Gastroesophageal sphincter (tissue), 4 donors: ENCODE measurements at regions not wholly inside any gene's neighbourhood (a gene's known extent, or its start where the extent isn't known, plus 50 kb on each side); places are given as distances from the start of the nearest gene placed in this dataset.

ENCODE experiments used
- ATAC-seq: fragments of 150-250 bp; one replicate; pipeline ENCODE4 v1.9.1; 2016; ENCODE audit warnings: mild to moderate bottlenecking, moderate library complexity
- H3K27ac ChIP-seq, 4 donors: fragments of 200-600 bp; sonication (generic) in 3 of 4; 1 replicate in 3 of 4; 2 replicates in 1 of 4; pipeline ENCODE4 v1.5.1; 2016 to 2019
- H3K27me3 ChIP-seq: fragments of 200-600 bp; sonication (generic); one replicate; pipeline ENCODE4 v1.5.1; 2019
- H3K36me3 ChIP-seq, 2 donors: fragments of 200-600 bp; sonication (generic); one replicate each; pipeline ENCODE4 v1.5.1; 2019; ENCODE audit warnings: control low read depth in 1 of 2
- H3K4me1 ChIP-seq, 3 donors: fragments of 200-600 bp; sonication (generic); 1 replicate in 2 of 3; 2 replicates in 1 of 3; pipeline ENCODE4 v1.5.1; 2016 to 2019; ENCODE audit warnings: control low read depth in 2 of 3
- H3K4me3 ChIP-seq, 2 donors: fragments of 200-600 bp; sonication (generic); one replicate each; pipeline ENCODE4 v1.5.1; 2019; ENCODE audit warnings: mild to moderate bottlenecking in 1 of 2, moderate library complexity in 1 of 2
- H3K9me3 ChIP-seq, 3 donors: fragments of 200-600 bp; sonication (generic); one replicate each; pipeline ENCODE4 v1.5.1; 2017 to 2019; ENCODE audit warnings: control low read depth in 2 of 3
- EP300 ChIP-seq: sonication (generic); formaldehyde crosslinking; IDR thresholded peaks from one replicate; pipeline ENCODE4 v1.6.1; 2017; ENCODE audit warnings: antibody characterized with exemption, mild to moderate bottlenecking
- POLR2A ChIP-seq, 2 donors: fragments of 450-650 bp; IDR thresholded peaks; one replicate each; pipeline ENCODE4 v1.6.1; 2017; ENCODE audit warnings: antibody characterized with exemption in 2 of 2, mild to moderate bottlenecking in 2 of 2, moderate library complexity in 1 of 2
- POLR2AphosphoS5 ChIP-seq: sonication (generic); formaldehyde crosslinking; IDR thresholded peaks from one replicate; pipeline ENCODE4 v1.6.1; 2017; ENCODE audit warnings: antibody characterized with exemption
- WGBS, 2 donors: methylation state at CpG; one replicate each; pipeline ENCODE4 v1.1.5; 2018; ENCODE audit warnings: low coverage in 1 of 2; 5-methylcytosine and 5-hydroxymethylcytosine counted together
- TF ChIP-seq, protein P1 (sequence below), 4 experiments: fragments of 200-600 bp in 2 of 4; fragments of 450-650 bp in 2 of 4; sonication (generic) in 1 of 4; IDR thresholded peaks; one replicate each; pipeline ENCODE4 v1.5.1; 2017 to 2019; ENCODE audit warnings: antibody characterized with exemption in 4 of 4, mild to moderate bottlenecking in 2 of 4, moderate library complexity in 2 of 4

- no peaks in the 10 kb centered on the region for H3K36me3 ChIP-seq
- H3K9me3 ChIP-seq: no peaks in the 10 kb centered on the region
- no peak overlapping the region for H3K27ac ChIP-seq
- H3K27me3 ChIP-seq: no peaks in the 10 kb centered on the region
- 49% methylated on average over 2 of the region's 3 CpGs; no CpG with 5 or more reads in 1 of the 2 donors for WGBS, 2 donors
- peaks cover 0 to 4% (median 0%) of the 10 kb centered on the region in 3 donors for H3K4me1 ChIP-seq
- no peak overlapping the region for H3K4me3 ChIP-seq
- TF ChIP-seq POLR2AphosphoS5: no peak
- TF ChIP-seq, protein P1, sequence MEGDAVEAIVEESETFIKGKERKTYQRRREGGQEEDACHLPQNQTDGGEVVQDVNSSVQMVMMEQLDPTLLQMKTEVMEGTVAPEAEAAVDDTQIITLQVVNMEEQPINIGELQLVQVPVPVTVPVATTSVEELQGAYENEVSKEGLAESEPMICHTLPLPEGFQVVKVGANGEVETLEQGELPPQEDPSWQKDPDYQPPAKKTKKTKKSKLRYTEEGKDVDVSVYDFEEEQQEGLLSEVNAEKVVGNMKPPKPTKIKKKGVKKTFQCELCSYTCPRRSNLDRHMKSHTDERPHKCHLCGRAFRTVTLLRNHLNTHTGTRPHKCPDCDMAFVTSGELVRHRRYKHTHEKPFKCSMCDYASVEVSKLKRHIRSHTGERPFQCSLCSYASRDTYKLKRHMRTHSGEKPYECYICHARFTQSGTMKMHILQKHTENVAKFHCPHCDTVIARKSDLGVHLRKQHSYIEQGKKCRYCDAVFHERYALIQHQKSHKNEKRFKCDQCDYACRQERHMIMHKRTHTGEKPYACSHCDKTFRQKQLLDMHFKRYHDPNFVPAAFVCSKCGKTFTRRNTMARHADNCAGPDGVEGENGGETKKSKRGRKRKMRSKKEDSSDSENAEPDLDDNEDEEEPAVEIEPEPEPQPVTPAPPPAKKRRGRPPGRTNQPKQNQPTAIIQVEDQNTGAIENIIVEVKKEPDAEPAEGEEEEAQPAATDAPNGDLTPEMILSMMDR (IDR thresholded peaks at IDR 0.05): peak in 1 of 4 experiments; percentile 27
- ATAC-seq: peak; percentile 74
Observed at GRCh38 chr10:109411917-109412316, 511.4 kb downstream of the XPNPEP1 start.

DNA sequence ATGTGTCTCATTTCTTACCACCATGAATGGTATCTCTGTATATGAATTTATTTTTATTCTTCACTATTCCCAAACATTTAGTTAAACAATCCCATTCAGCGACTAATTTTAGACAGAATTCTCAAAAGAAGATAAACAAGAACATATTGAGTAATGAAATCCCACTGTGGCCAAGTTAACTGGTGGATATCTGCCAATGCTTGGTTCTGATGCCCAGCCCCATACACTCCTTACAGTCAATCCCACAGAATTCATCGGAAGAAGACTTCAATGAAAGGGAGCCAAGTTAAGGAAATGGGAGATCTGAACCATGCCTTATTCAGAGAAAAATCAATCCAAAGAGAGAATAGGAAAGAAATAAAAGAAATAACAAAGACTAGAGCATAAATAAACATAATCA is 518.0 kb downstream of the XPNPEP1 start:
- 57 to 64% methylated on average over 2 of the region's 2 CpGs for WGBS, 2 donors
- Histone ChIP-seq H3K4me1 (no peaks in the 10 kb centered on the region), H3K27ac (no peak overlapping the region), H3K27me3 (no peaks in the 10 kb centered on the region), H3K36me3 (no peaks in the 10 kb centered on the region), H3K4me3 (no peak overlapping the region), H3K9me3 (no peaks in the 10 kb centered on the region)
- no peak for TF ChIP-seq POLR2A (IDR thresholded peaks at IDR 0.05)
- no peak for TF ChIP-seq EP300
- TF ChIP-seq, protein P1 (IDR thresholded peaks at IDR 0.05): no peak
- TF ChIP-seq POLR2AphosphoS5: no peak
- no peak for ATAC-seq

GRCh38 chr10:109403551-109403950 is 519.8 kb downstream of the XPNPEP1 start:
- ATAC-seq: no peak
- TF ChIP-seq EP300 (no peak), POLR2AphosphoS5 (no peak), POLR2A (IDR thresholded peaks at IDR 0.05) (no peak)
- TF ChIP-seq, protein P1 (IDR thresholded peaks at IDR 0.05): no peak
- Histone ChIP-seq H3K4me3 (no peak overlapping the region), H3K36me3 (no peaks in the 10 kb centered on the region), H3K4me1 (no peaks in the 10 kb centered on the region), H3K27me3 (no peaks in the 10 kb centered on the region), H3K27ac (no peak overlapping the region), H3K9me3 (no peaks in the 10 kb centered on the region)
- 69 to 80% methylated on average over 1 to 2 of the region's 2 CpGs for WGBS, 2 donors

DNA sequence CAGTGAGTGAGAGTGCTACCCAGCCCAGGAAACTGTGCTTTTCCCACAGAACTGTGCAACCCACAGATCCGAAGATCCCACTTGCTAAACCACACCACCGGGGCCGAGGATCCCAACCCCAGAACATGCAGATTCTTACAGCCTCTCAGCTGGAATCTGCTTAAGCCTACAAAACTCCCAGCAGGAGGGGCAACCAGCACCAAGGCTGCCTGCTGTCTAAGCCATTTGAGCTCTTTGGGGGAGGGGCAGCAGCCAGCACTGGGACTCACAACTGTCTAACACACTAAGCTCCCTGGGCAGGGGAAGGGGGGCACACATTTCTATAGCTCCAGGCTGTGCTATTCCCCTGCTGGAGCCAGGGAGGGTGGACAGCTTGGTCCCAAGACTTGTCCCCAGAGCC is 529.9 kb downstream of the XPNPEP1 start:
- Histone ChIP-seq H3K4me1 (no peaks in the 10 kb centered on the region), H3K27ac (no peak overlapping the region), H3K9me3 (peaks cover 0 to 19% (median 0%) of the 10 kb centered on the region in 3 donors), H3K4me3 (no peak overlapping the region), H3K36me3 (no peaks in the 10 kb centered on the region), H3K27me3 (peaks cover 6% of the 10 kb centered on the region)
- no peak for TF ChIP-seq EP300
- TF ChIP-seq POLR2AphosphoS5: no peak
- TF ChIP-seq, protein P1 (IDR thresholded peaks at IDR 0.05): no peak
- no peak for TF ChIP-seq POLR2A (IDR thresholded peaks at IDR 0.05)
- WGBS, 2 donors: no CpG with 5 or more reads among the region's 3 CpGs
- ATAC-seq: no peak

DNA sequence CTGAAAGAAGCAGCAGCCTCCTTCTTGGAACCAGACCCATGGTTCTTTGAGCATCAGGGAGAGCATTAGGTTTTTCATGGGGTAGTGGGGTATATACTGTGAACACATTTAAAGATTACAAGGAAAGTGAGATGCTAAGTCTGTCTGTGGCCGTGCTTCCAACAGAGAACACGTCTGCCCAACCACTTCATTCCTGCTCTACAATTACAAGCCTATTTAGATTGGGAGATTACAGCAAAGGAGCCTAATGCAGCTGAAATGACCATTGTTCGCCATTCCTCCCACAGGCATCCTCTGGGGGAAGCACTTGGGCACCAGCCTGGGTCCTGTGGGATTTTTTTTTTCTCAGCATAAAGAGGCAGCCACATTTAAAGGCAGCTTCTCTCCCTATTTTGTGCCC is 536.4 kb downstream of the XPNPEP1 start:
- no peak overlapping the region for H3K4me3 ChIP-seq
- H3K9me3 ChIP-seq: no peaks in the 10 kb centered on the region
- ATAC-seq: no peak
- WGBS, 2 donors: 40 to 64% methylated on average over 1 to 2 of the region's 3 CpGs
- no peaks in the 10 kb centered on the region for H3K4me1 ChIP-seq
- no peaks in the 10 kb centered on the region for H3K27me3 ChIP-seq
- no peak for TF ChIP-seq EP300
- TF ChIP-seq POLR2A (IDR thresholded peaks at IDR 0.05): no peak
- TF ChIP-seq, protein P1 (IDR thresholded peaks at IDR 0.05): no peak
- no peak for TF ChIP-seq POLR2AphosphoS5
- H3K36me3 ChIP-seq: no peaks in the 10 kb centered on the region
- H3K27ac ChIP-seq: no peak overlapping the region
